Occipital lobe (tissue), 1 donor: ENCODE measurements at regions not wholly inside any gene's neighbourhood (a gene's known extent, or its start where the extent isn't known, plus 50 kb on each side); places are given as distances from the start of the nearest gene placed in this dataset.
"Not testable (repeated sequence)": the region's sequence is repeated elsewhere in the genome, so short reads cannot be mapped to it uniquely, and the experiment has no call there.

ENCODE experiments used
- DNase-seq: peaks from one replicate; lab custom pipeline; 2025; lab: John Stamatoyannopoulos, UW

- DNase-seq = not testable (repeated sequence)
Observed at GRCh38 chr3:36187197-36187596, 193.1 kb upstream of the STAC start.

- DNase-seq = no peak
Observed at GRCh38 chr3:36192901-36193300, 187.4 kb upstream of the STAC start.

- DNase-seq = no peak
Observed at GRCh38 chr3:36193448-36193847, 186.9 kb upstream of the STAC start.

GRCh38 chr3:36196058-36196457 is 184.2 kb upstream of the STAC start:
- no peak for DNase-seq

GRCh38 chr3:36197151-36197550 is 183.2 kb upstream of the STAC start:
- DNase-seq = no peak

- DNase-seq = no peak
Observed at GRCh38 chr3:36201546-36201945, 178.8 kb upstream of the STAC start.

GRCh38 chr3:36206956-36207580 is 173.2 kb upstream of the STAC start:
- no peak for DNase-seq

- no peak for DNase-seq
Observed at GRCh38 chr3:36210840-36211651, 169.3 kb upstream of the STAC start.

- DNase-seq = no peak
Observed at GRCh38 chr3:36211652-36211999, 168.7 kb upstream of the STAC start.

GRCh38 chr3:36212251-36212650 is 168.1 kb upstream of the STAC start:
- DNase-seq = no peak

GRCh38 chr3:36214460-36214859 is 165.8 kb upstream of the STAC start:
- no peak for DNase-seq

- no peak for DNase-seq
Observed at GRCh38 chr3:36215241-36215640, 165.1 kb upstream of the STAC start.

GRCh38 chr3:36219398-36219797 is 160.9 kb upstream of the STAC start:
- DNase-seq = no peak

GRCh38 chr3:36220173-36220572 is 160.1 kb upstream of the STAC start:
- no peak for DNase-seq

GRCh38 chr3:36221975-36222374 is 158.3 kb upstream of the STAC start:
- no peak for DNase-seq

GRCh38 chr3:36227980-36228379 is 152.3 kb upstream of the STAC start:
- DNase-seq = no peak

- DNase-seq = no peak
Observed at GRCh38 chr3:36229496-36229895, 150.8 kb upstream of the STAC start.

- DNase-seq = no peak
Observed at GRCh38 chr3:36232797-36233489, 147.4 kb upstream of the STAC start.

- DNase-seq = no peak
Observed at GRCh38 chr3:36244728-36245127, 135.6 kb upstream of the STAC start.

- no peak for DNase-seq
Observed at GRCh38 chr3:36248374-36248773, 131.9 kb upstream of the STAC start.

- DNase-seq = no peak
Observed at GRCh38 chr3:36250191-36250590, 130.1 kb upstream of the STAC start.

- DNase-seq = no peak
Observed at GRCh38 chr3:36257158-36257852, 123.0 kb upstream of the STAC start.
